ENCODE measurements at regions not wholly inside any gene's neighbourhood (a gene's known extent, or its start where the extent isn't known, plus 50 kb on each side); places are given as distances from the start of the nearest gene placed in this dataset.

DNA sequence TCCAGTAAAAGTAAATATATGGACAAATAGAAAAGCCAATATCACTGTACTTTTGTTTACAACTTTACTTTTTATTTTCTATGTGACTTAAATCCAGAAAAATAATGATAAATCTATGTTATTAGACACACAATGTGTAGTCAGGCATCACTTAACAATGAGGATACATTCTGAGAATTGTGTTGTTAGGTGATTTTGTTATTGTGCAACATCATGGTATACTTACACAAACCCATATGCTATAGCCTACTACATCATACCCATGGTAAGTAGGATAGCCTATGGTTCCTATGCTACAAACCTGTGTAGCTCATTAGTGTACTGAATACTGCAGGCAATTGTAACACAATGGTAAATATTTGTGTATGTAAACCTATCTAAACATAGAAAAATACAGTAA is 781.7 kb upstream of the GHITM start:
- H3K79me2 ChIP-seq (ENCODE audit: control insufficient read depth, insufficient read depth, low read length), result no peaks in the 10 kb centered on the region
- H3K4me2 ChIP-seq (ENCODE audit: low read length), result no peak overlapping the region
- H3K4me3 ChIP-seq (ENCODE audit: low read length), result no peak overlapping the region
- no peaks in the 10 kb centered on the region for H3K36me3 ChIP-seq (ENCODE audit: control insufficient read depth, insufficient read depth, low read length)
- no peak overlapping the region for H3K4ac ChIP-seq (ENCODE audit: low read depth, low read length)
- H3K23ac ChIP-seq (ENCODE audit: low read length), result no peak overlapping the region
- H2AK5ac ChIP-seq (ENCODE audit: low read length), result no peak overlapping the region
- H2BK15ac ChIP-seq (replicated peaks; ENCODE audit: low read depth), result no peak overlapping the region
- no peak for DNase-seq
- no peaks in the 10 kb centered on the region for H3K4me1 ChIP-seq (ENCODE audit: control insufficient read depth, low read depth, low read length)
- H4K5ac ChIP-seq (ENCODE audit: low read length), result no peak overlapping the region
- no peaks in the 10 kb centered on the region for H3K27me3 ChIP-seq (ENCODE audit: insufficient read depth, low read length, poor library complexity)
- H3K9ac ChIP-seq (ENCODE audit: low read length), result no peak overlapping the region
- no peak overlapping the region for H2BK5ac ChIP-seq (ENCODE audit: low read length)
- no peak overlapping the region for H2BK120ac ChIP-seq (ENCODE audit: low read depth, low read length)
- H3K27ac ChIP-seq (ENCODE audit: low read depth, low read length), result no peak overlapping the region
- H3K18ac ChIP-seq (ENCODE audit: low read length), result no peak overlapping the region
- H4K8ac ChIP-seq (ENCODE audit: low read depth, low read length), result no peak overlapping the region
- H3K79me1 ChIP-seq (ENCODE audit: low read length), result no peaks in the 10 kb centered on the region
- H3K56ac ChIP-seq (ENCODE audit: low read length), result no peak overlapping the region

DNA sequence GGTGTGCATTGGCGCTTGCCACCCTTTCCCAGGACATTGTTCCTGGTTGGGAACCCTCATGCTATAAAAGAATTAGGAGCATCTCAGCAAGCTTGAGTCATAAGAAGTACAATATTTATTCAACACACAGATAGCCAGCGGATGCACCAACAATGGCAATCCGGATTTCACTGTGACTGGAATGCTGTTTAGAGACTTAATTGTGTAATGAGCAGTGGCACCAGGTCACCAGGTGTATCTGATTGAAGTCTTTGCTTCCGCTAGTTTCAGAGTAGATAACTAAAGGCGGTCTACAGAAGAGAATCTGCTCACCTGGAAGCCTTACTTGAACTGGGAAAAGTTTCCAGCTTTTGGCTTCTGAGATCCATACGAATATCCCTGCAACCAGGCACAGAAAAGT is 772.3 kb upstream of the GHITM start:
- Histone ChIP-seq H2AK5ac (ENCODE audit: low read length) (no peak overlapping the region), H2BK120ac (ENCODE audit: low read depth, low read length) (no peak overlapping the region), H3K4me1 (ENCODE audit: control insufficient read depth, low read depth, low read length) (no peaks in the 10 kb centered on the region)

DNA sequence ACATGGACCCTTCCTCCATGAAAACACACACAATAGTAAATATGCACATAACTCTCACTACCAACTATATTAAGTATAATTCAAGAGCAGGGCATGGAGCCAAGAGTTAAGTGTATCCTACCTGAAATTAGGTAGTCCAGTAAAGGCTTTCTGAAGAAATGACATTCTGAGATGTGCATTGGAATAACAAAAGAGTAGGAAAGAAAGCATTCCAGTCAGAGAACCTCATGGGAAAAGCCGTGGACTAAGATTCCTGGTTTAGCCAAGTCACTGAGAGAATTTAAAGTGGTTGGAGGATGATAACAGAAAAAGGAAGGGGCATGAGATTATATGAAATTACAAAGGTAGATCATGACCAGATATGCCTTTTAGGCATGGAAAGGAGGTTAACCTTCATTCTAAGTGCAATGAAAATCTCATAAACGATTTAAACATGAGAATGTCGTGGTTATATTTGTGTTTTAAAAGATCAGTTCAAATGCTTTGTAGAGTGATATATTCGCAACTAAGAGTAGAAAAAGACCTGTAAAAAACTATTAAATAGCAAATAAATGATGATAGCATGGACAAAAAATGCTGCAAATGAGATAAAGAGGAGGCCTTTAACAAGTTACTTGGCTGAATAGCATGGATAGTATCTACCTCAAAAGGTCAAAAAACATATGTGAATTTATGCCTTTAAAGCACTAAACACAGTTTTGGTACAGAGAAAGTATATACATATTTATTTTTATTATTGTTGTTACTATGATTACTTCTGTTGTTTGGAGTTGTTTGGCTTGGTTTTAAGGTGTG is 767.4 kb upstream of the GHITM start:
- Histone ChIP-seq H3K4me3 (ENCODE audit: low read length) (no peak overlapping the region), H2BK5ac (ENCODE audit: low read length) (no peak overlapping the region), H3K9ac (ENCODE audit: low read length) (no peak overlapping the region), H3K4me2 (ENCODE audit: low read length) (no peak overlapping the region), H3K79me2 (ENCODE audit: control insufficient read depth, insufficient read depth, low read length) (no peaks in the 10 kb centered on the region), H2BK120ac (ENCODE audit: low read depth, low read length) (no peak overlapping the region), H3K27ac (ENCODE audit: low read depth, low read length) (no peak overlapping the region), H3K56ac (ENCODE audit: low read length) (no peak overlapping the region), H3K27me3 (ENCODE audit: insufficient read depth, low read length, poor library complexity) (no peaks in the 10 kb centered on the region), H3K4me1 (ENCODE audit: control insufficient read depth, low read depth, low read length) (no peaks in the 10 kb centered on the region), H2AK5ac (ENCODE audit: low read length) (no peak overlapping the region), H3K36me3 (ENCODE audit: control insufficient read depth, insufficient read depth, low read length) (no peaks in the 10 kb centered on the region), H4K8ac (ENCODE audit: low read depth, low read length) (no peak overlapping the region), H2BK15ac (replicated peaks; ENCODE audit: low read depth) (no peak overlapping the region), H3K18ac (ENCODE audit: low read length) (no peak overlapping the region), H3K23ac (ENCODE audit: low read length) (no peak overlapping the region), H3K79me1 (ENCODE audit: low read length) (no peaks in the 10 kb centered on the region), H3K4ac (ENCODE audit: low read depth, low read length) (no peak overlapping the region), H4K5ac (ENCODE audit: low read length) (no peak overlapping the region)
- peak; percentile 63 for DNase-seq
- 100% methylated on average over 3 of the region's 4 CpGs for WGBS (ENCODE audit: extremely low coverage, insufficient coverage, low lambda C conversion rate)

More for the DNA sequence above, 772.3 kb upstream of the GHITM start:
- Histone ChIP-seq H3K27ac (ENCODE audit: low read depth, low read length) (no peak overlapping the region), H3K4me2 (ENCODE audit: low read length) (no peak overlapping the region), H3K36me3 (ENCODE audit: control insufficient read depth, insufficient read depth, low read length) (no peaks in the 10 kb centered on the region), H3K79me2 (ENCODE audit: control insufficient read depth, insufficient read depth, low read length) (no peaks in the 10 kb centered on the region), H3K79me1 (ENCODE audit: low read length) (no peaks in the 10 kb centered on the region), H3K4ac (ENCODE audit: low read depth, low read length) (no peak overlapping the region), H3K56ac (ENCODE audit: low read length) (no peak overlapping the region), H2BK15ac (replicated peaks; ENCODE audit: low read depth) (no peak overlapping the region), H3K4me3 (ENCODE audit: low read length) (no peak overlapping the region), H3K18ac (ENCODE audit: low read length) (no peak overlapping the region), H3K27me3 (ENCODE audit: insufficient read depth, low read length, poor library complexity) (no peaks in the 10 kb centered on the region), H2BK5ac (ENCODE audit: low read length) (no peak overlapping the region), H4K5ac (ENCODE audit: low read length) (no peak overlapping the region), H3K9ac (ENCODE audit: low read length) (no peak overlapping the region), H4K8ac (ENCODE audit: low read depth, low read length) (no peak overlapping the region), H3K23ac (ENCODE audit: low read length) (no peak overlapping the region)
- DNase-seq, result peak; percentile 16
- no CpG with 5 or more reads among the region's 6 CpGs for WGBS (ENCODE audit: extremely low coverage, insufficient coverage, low lambda C conversion rate)

DNA sequence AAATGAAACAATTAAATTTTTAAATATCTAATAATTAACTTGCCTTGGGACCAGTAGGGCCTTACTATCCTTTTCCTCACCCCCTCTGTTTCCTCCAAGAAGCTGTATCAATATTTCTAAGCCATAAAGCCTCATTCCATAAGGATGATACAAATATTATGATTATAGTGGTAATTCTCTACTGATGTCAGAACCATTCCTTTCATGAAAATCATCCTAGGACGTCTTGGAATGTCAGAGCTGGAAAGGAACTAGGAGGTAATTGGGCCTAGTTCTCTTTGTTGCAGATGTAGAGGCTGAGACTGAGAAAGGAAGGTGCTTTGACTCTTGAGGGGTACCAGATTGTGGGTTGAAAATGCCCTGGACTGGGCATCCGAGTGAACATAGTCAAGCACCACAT is 766.7 kb upstream of the GHITM start:
- Histone ChIP-seq H3K4me2 (ENCODE audit: low read length) (no peak overlapping the region), H3K4me3 (ENCODE audit: low read length) (no peak overlapping the region), H2BK5ac (ENCODE audit: low read length) (no peak overlapping the region), H3K79me1 (ENCODE audit: low read length) (no peaks in the 10 kb centered on the region), H2BK120ac (ENCODE audit: low read depth, low read length) (no peak overlapping the region), H3K36me3 (ENCODE audit: control insufficient read depth, insufficient read depth, low read length) (no peaks in the 10 kb centered on the region), H3K23ac (ENCODE audit: low read length) (no peak overlapping the region), H4K8ac (ENCODE audit: low read depth, low read length) (no peak overlapping the region), H3K27ac (ENCODE audit: low read depth, low read length) (no peak overlapping the region), H3K18ac (ENCODE audit: low read length) (peak overlapping the region; percentile 87), H3K27me3 (ENCODE audit: insufficient read depth, low read length, poor library complexity) (no peaks in the 10 kb centered on the region), H3K56ac (ENCODE audit: low read length) (no peak overlapping the region), H4K5ac (ENCODE audit: low read length) (no peak overlapping the region), H3K79me2 (ENCODE audit: control insufficient read depth, insufficient read depth, low read length) (no peaks in the 10 kb centered on the region), H3K4ac (ENCODE audit: low read depth, low read length) (no peak overlapping the region), H2AK5ac (ENCODE audit: low read length) (no peak overlapping the region), H2BK15ac (replicated peaks; ENCODE audit: low read depth) (no peak overlapping the region), H3K9ac (ENCODE audit: low read length) (no peak overlapping the region), H3K4me1 (ENCODE audit: control insufficient read depth, low read depth, low read length) (no peaks in the 10 kb centered on the region)
- WGBS (ENCODE audit: extremely low coverage, insufficient coverage, low lambda C conversion rate), result no CpG with 5 or more reads among the region's 2 CpGs
- no peak for DNase-seq

DNA sequence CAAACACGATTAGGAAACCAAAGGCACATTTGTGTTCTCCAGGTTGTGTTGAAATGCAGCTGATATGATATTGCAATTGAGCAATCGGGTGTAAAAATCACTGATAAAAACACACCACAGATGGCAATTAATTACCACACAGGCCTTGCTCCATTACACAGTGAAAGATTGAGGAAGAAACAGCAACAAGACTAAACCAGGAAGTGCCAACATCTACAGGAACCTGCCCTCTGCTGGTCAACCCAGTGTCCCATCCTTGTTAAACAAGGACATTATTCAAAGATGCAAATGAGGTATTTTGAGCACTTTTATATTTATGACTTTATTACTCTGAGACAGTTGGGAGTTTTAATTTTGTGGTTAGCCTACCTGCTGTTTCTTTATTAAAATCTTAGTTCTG is 765.6 kb upstream of the GHITM start:
- Histone ChIP-seq H4K8ac (ENCODE audit: low read depth, low read length) (no peak overlapping the region), H3K56ac (ENCODE audit: low read length) (no peak overlapping the region), H3K23ac (ENCODE audit: low read length) (no peak overlapping the region), H3K4me1 (ENCODE audit: control insufficient read depth, low read depth, low read length) (no peaks in the 10 kb centered on the region), H3K4me2 (ENCODE audit: low read length) (no peak overlapping the region), H2BK15ac (replicated peaks; ENCODE audit: low read depth) (no peak overlapping the region), H3K9ac (ENCODE audit: low read length) (no peak overlapping the region), H3K27me3 (ENCODE audit: insufficient read depth, low read length, poor library complexity) (no peaks in the 10 kb centered on the region), H2BK120ac (ENCODE audit: low read depth, low read length) (no peak overlapping the region), H3K27ac (ENCODE audit: low read depth, low read length) (no peak overlapping the region), H2AK5ac (ENCODE audit: low read length) (no peak overlapping the region), H2BK5ac (ENCODE audit: low read length) (no peak overlapping the region), H3K36me3 (ENCODE audit: control insufficient read depth, insufficient read depth, low read length) (no peaks in the 10 kb centered on the region), H3K4me3 (ENCODE audit: low read length) (no peak overlapping the region), H3K79me2 (ENCODE audit: control insufficient read depth, insufficient read depth, low read length) (no peaks in the 10 kb centered on the region), H3K4ac (ENCODE audit: low read depth, low read length) (no peak overlapping the region), H3K79me1 (ENCODE audit: low read length) (no peaks in the 10 kb centered on the region), H3K18ac (ENCODE audit: low read length) (no peak overlapping the region), H4K5ac (ENCODE audit: low read length) (no peak overlapping the region)
- peak; percentile 77 for DNase-seq
- no CpG with 5 or more reads among the region's 2 CpGs for WGBS (ENCODE audit: extremely low coverage, insufficient coverage, low lambda C conversion rate)

DNA sequence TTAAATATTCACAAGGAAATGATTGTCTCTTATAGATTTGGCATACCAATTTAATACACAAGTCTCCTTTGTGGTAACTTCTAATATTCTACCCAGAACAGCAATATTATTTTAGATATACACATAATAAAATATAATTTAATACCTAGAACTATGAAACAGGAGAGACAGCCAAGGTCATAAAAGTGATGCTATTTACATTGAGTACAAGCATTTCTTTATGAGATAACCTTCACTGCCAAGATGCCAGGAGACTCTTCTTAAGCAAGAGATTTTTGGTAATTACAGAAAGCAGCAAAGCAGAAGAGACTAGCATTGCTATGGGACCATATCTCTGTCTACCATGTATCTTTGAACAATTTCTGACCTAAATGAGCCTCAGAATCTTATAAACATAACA is 764.6 kb upstream of the GHITM start:
- Histone ChIP-seq H2AK5ac (ENCODE audit: low read length) (no peak overlapping the region), H3K79me2 (ENCODE audit: control insufficient read depth, insufficient read depth, low read length) (no peaks in the 10 kb centered on the region), H2BK15ac (replicated peaks; ENCODE audit: low read depth) (no peak overlapping the region), H3K56ac (ENCODE audit: low read length) (no peak overlapping the region), H2BK120ac (ENCODE audit: low read depth, low read length) (no peak overlapping the region), H4K8ac (ENCODE audit: low read depth, low read length) (no peak overlapping the region), H3K4me3 (ENCODE audit: low read length) (no peak overlapping the region), H3K9ac (ENCODE audit: low read length) (no peak overlapping the region), H3K36me3 (ENCODE audit: control insufficient read depth, insufficient read depth, low read length) (no peaks in the 10 kb centered on the region), H3K4me1 (ENCODE audit: control insufficient read depth, low read depth, low read length) (no peaks in the 10 kb centered on the region), H3K79me1 (ENCODE audit: low read length) (no peaks in the 10 kb centered on the region), H3K23ac (ENCODE audit: low read length) (no peak overlapping the region), H3K4me2 (ENCODE audit: low read length) (no peak overlapping the region), H3K27ac (ENCODE audit: low read depth, low read length) (no peak overlapping the region), H2BK5ac (ENCODE audit: low read length) (no peak overlapping the region), H3K18ac (ENCODE audit: low read length) (no peak overlapping the region), H3K4ac (ENCODE audit: low read depth, low read length) (no peak overlapping the region), H4K5ac (ENCODE audit: low read length) (no peak overlapping the region), H3K27me3 (ENCODE audit: insufficient read depth, low read length, poor library complexity) (no peaks in the 10 kb centered on the region)
- DNase-seq, result no peak

Measured in mesendoderm (in vitro differentiated cells).